Stimulated activated CD4-positive, alpha-beta T cell treated with anti-CD3 and anti-CD28 coated beads, Interleukin-2, amount 100 ng/mL, for 4 hours (primary cell): ENCODE measurements at regions not wholly inside any gene's neighbourhood (a gene's known extent, or its start where the extent isn't known, plus 50 kb on each side); places are given as distances from the start of the nearest gene placed in this dataset.

ENCODE experiments used
- DNase-seq: peaks from one replicate; pipeline ENCODE4 v3.0.0-alpha.2; 2020; ENCODE audit warnings: low read depth

DNA sequence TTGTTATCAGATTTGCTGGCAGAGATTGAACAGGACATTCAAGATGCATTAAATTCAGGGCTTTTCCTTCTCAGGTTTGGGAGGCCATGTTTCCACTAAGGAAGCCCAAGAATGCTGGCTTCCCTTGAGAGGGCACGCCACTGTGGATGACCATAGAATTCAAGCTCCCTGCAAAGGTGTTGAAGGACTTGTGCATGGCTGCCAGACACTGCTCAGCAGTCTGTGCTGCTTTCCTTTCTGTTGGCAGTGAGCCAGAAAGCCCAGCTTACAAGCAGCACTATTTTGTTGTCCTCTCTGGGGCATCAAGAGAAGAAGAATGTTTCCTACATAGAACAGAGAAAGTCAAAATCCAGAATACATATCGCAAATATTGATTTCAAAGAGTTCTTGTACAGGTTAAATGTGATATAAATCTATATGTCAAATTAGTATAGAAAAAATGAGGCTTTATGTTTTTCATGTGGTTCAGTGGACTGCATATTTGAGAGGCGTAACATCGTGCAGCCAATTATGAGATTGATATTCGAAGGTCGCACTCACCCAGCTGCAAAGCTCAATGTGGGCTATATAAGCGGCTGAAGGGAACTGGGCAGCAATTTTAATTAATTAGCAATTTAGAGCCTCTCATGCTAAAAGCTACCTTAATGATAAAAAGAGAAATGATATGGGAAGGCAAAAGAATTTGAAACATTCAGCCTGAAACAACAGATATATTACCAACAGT lies 103.1 kb upstream of the ISL1 start:
- DNase-seq, result no peak

DNA sequence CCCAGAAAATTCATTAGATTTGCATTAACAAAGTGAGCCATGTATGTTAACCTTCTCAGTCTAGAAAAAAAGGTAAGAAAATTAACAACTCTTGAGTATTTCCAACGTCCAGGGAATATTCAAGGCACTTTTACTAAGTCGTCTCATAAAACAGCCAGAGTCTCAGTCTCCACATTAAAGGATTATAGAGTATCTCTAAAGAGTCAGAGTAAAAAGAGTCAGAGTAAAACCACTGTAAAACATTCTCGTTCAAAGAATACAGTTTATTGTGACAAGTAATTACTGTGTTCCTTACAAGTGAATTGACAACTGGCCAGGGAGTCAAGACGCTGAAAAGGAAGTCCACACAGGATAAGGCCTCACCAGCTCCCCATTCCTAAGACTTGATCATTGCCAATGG lies 97.2 kb upstream of the ISL1 start:
- DNase-seq, result no peak

DNA sequence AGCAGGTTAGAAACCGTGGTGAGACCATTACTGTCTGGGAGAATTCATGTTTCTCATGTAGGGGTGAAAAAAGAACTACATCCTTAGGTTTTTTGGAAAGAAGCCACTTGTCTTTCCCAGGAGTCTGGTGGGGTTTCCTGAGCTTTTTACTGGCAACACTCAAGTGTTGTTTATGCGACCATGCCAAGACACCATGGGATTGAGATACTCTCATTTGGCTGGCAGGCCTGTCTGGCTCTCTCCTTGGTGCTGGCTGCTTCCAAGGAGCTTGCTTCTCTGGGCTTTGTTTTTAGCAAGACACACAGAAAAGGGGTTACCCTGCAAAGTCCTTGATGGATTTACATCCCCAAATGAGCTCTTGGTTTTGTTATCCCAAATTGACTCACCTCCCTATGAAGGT lies 80.9 kb upstream of the ISL1 start:
- DNase-seq, result no peak

DNA sequence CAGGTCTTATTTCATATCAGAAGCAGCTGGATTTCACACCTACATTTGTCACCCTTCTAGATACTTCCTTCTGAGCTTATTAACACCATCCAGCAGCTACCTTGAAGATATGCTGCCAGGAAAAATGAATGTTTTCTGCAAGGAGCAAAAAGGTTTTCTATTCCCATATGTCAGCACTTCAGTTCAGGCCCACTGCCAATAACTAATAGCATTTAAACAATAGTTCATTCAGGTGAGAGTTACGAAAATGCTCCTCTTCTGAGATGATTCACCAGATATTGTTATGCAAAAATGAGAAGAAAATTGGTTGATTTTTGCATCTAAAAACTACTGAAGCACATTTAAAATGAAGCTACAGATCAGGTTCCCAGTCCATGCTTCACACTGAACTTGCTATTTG lies 56.4 kb upstream of the ISL1 start:
- DNase-seq, result no peak
